Liver (tissue), 8 donors: ENCODE measurements at regions not wholly inside any gene's neighbourhood (a gene's known extent, or its start where the extent isn't known, plus 50 kb on each side); places are given as distances from the start of the nearest gene placed in this dataset.

ENCODE experiments used
- DNase-seq: peaks from one replicate; pipeline ENCODE4 v3.0.0-alpha.2; 2017; ENCODE audit warnings: low spot score
- H3K27ac ChIP-seq, 2 donors: one replicate each; pipeline ENCODE4 v1.7.0; 2013; ENCODE audit warnings: inconsistent platforms in 2 of 2, low read length in 2 of 2, control low read depth in 1 of 2, low read depth in 1 of 2, mild to moderate bottlenecking in 1 of 2
- H3K27me3 ChIP-seq, 4 donors: one replicate each; pipeline versions ENCODE4 v1.6.1 to v1.7.0; 2013; ENCODE audit warnings: low read length in 3 of 4, inconsistent platforms in 1 of 4, mild to moderate bottlenecking in 1 of 4, moderate library complexity in 1 of 4; ENCODE audit not compliant: control insufficient read depth in 4 of 4, insufficient read depth in 4 of 4
- H3K36me3 ChIP-seq, 4 donors: one replicate each; pipeline versions ENCODE4 v1.6.1 to v1.7.0; 2013; ENCODE audit warnings: low read length in 3 of 4, mild to moderate bottlenecking in 3 of 4, low read depth in 1 of 4, moderate library complexity in 1 of 4; ENCODE audit not compliant: control insufficient read depth in 4 of 4, insufficient read depth in 3 of 4
- H3K4me1 ChIP-seq, 4 donors: one replicate each; pipeline versions ENCODE4 v1.6.1 to v1.7.0; 2013; ENCODE audit warnings: low read length in 3 of 4, mild to moderate bottlenecking in 3 of 4, moderate library complexity in 1 of 4; ENCODE audit not compliant: control insufficient read depth in 4 of 4, insufficient read depth in 4 of 4
- H3K4me3 ChIP-seq, 3 donors: one replicate each; pipeline versions ENCODE4 v1.6.1 to v1.7.0; 2013; ENCODE audit warnings: low read length in 3 of 3, control low read depth in 1 of 3, low read depth in 1 of 3, mild to moderate bottlenecking in 1 of 3
- H3K9ac ChIP-seq, 2 donors: one replicate each; pipeline ENCODE4 v1.7.0; 2013; ENCODE audit warnings: low read length in 2 of 2, mild to moderate bottlenecking in 2 of 2, moderate library complexity in 2 of 2, control low read depth in 1 of 2, low read depth in 1 of 2
- H3K9me3 ChIP-seq, 4 donors: one replicate each; pipeline versions ENCODE4 v1.6.1 to v1.7.0; 2013; ENCODE audit warnings: low read length in 3 of 4; ENCODE audit not compliant: control insufficient read depth in 4 of 4
- EGR1 ChIP-seq, 2 donors: IDR thresholded peaks; 2 replicates each; pipeline ENCODE4 v1.6.1; 2016 to 2018; ENCODE audit warnings: antibody characterized with exemption in 2 of 2, low read depth in 2 of 2
- FOXA2 ChIP-seq: IDR thresholded peaks from 2 replicates; pipeline ENCODE4 v1.6.1; 2016; ENCODE audit warnings: antibody characterized with exemption
- HNF4G ChIP-seq: IDR thresholded peaks from 2 replicates; pipeline ENCODE4 v1.6.1; 2016; ENCODE audit warnings: antibody characterized with exemption
- JUND ChIP-seq, 2 donors: IDR thresholded peaks; 2 replicates each; pipeline ENCODE4 v1.6.1; 2016; ENCODE audit warnings: antibody characterized with exemption in 2 of 2
- NR2F2 ChIP-seq: IDR thresholded peaks from 2 replicates; pipeline ENCODE4 v1.6.1; 2016; ENCODE audit warnings: antibody characterized with exemption
- RAD21 ChIP-seq, 2 donors: IDR thresholded peaks; 2 replicates each; pipeline ENCODE4 v1.6.1; 2016; ENCODE audit warnings: antibody characterized with exemption in 2 of 2, mild to moderate bottlenecking in 2 of 2
- REST ChIP-seq: IDR thresholded peaks from 2 replicates; pipeline ENCODE4 v1.6.1; 2016; ENCODE audit warnings: antibody characterized with exemption, mild to moderate bottlenecking
- TAF1 ChIP-seq: conservative IDR thresholded peaks from 2 replicates; pipeline ENCODE4 v1.6.1; 2016; ENCODE audit warnings: antibody characterized with exemption, mild to moderate bottlenecking
- ZBTB33 ChIP-seq: IDR thresholded peaks from 2 replicates; pipeline ENCODE4 v1.6.1; 2016; ENCODE audit warnings: antibody characterized with exemption
- WGBS: extraction: QIAGEN DNeasy Blood & Tissue Kit; methylation state at CpG from one replicate; pipeline ENCODE4 v1.1.7; 2013; 5-methylcytosine and 5-hydroxymethylcytosine counted together
- TF ChIP-seq, protein P1 (sequence below): fragments of 150-350 bp; IDR thresholded peaks from 2 replicates; pipeline ENCODE4 v1.5.1; 2017; ENCODE audit warnings: improper control_type of control experiment, low read depth, low read length; ENCODE audit not compliant: missing input control
- donor health status: healthy.
- donor health status: healthy.
- donor health status: healthy.
- donor health status: healthy.
- donor health status: healthy.

DNA sequence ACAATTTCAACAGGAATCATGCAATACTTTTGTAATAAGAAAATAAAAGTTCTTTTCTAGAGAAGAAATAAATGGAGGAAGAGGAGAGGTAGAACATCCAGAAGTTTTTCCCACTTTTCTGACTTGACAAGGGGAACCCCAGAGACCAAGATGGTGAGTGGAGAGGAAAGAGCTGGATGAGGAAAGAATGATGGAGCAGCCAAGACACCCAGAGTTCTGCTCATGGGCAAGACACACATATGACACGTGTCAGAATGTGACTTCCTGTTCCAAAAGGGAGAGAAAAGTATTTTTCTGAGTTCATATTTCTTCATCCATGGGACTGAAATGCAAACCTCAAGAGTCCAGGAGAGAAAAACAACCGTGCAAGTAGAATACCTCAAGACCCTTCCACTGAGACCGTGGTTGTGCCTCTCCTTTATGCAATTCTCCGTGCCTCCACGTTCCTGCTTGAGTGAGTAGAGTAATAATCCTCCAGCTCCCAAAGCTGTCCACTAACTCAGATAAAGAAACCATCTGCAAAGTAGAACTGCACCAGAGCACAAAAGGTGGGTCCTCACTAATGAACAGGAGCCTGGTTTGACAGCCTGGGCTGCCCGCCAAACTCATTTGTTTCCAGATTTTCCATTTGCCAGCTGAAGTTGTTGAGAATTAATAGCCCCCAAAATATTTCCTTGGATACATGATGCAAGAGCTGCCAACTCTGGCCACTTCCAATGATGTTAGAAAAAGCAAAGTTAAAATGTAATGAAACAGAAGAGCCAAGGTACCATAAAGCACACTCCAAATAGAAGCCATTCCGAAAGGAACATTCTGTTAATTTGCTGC, 272.6 kb upstream of the IGF1R start:
- no peak overlapping the region for H3K4me3 ChIP-seq
- no peak for DNase-seq
- peaks cover 0 to 13% (median 3%) of the 10 kb centered on the region in 4 donors for H3K9me3 ChIP-seq
- no peak overlapping the region for H3K27ac ChIP-seq
- no peaks in the 10 kb centered on the region for H3K36me3 ChIP-seq
- WGBS, result 81% methylated on average over 7 of the region's 7 CpGs
- no peak for TF ChIP-seq NR2F2
- no peaks in the 10 kb centered on the region for H3K4me1 ChIP-seq
- no peak overlapping the region for H3K9ac ChIP-seq
- peaks cover 0 to 4% (median 2%) of the 10 kb centered on the region in 4 donors for H3K27me3 ChIP-seq

- Histone ChIP-seq H3K9me3 (peaks cover 0 to 13% (median 3%) of the 10 kb centered on the region in 4 donors), H3K4me1 (no peaks in the 10 kb centered on the region), H3K9ac (no peak overlapping the region), H3K4me3 (no peak overlapping the region), H3K36me3 (no peaks in the 10 kb centered on the region), H3K27me3 (peaks cover 0 to 7% (median 0%) of the 10 kb centered on the region in 4 donors), H3K27ac (no peak overlapping the region)
- no peak for DNase-seq
- TF ChIP-seq, protein P1, sequence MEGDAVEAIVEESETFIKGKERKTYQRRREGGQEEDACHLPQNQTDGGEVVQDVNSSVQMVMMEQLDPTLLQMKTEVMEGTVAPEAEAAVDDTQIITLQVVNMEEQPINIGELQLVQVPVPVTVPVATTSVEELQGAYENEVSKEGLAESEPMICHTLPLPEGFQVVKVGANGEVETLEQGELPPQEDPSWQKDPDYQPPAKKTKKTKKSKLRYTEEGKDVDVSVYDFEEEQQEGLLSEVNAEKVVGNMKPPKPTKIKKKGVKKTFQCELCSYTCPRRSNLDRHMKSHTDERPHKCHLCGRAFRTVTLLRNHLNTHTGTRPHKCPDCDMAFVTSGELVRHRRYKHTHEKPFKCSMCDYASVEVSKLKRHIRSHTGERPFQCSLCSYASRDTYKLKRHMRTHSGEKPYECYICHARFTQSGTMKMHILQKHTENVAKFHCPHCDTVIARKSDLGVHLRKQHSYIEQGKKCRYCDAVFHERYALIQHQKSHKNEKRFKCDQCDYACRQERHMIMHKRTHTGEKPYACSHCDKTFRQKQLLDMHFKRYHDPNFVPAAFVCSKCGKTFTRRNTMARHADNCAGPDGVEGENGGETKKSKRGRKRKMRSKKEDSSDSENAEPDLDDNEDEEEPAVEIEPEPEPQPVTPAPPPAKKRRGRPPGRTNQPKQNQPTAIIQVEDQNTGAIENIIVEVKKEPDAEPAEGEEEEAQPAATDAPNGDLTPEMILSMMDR, result no peak
- TF ChIP-seq FOXA2 (no peak), HNF4G (no peak), REST (no peak), EGR1 (IDR thresholded peaks at IDR 0.05; ENCODE audit: low read depth in 2 of 2) (no peak), RAD21 (IDR thresholded peaks at IDR 0.05) (no peak), TAF1 (no peak)
- WGBS, result 29% methylated on average over 3 of the region's 3 CpGs
These were observed 267.6 kb upstream of the IGF1R start for GRCh38 chr15:98380721-98381120.

- H3K36me3 ChIP-seq, result no peaks in the 10 kb centered on the region
- WGBS, result 81% methylated on average over 2 of the region's 2 CpGs
- peaks cover 0 to 13% (median 3%) of the 10 kb centered on the region in 4 donors for H3K9me3 ChIP-seq
- H3K27ac ChIP-seq, result no peak overlapping the region
- H3K4me1 ChIP-seq, result no peaks in the 10 kb centered on the region
- H3K27me3 ChIP-seq, result peaks cover 0 to 13% (median 0%) of the 10 kb centered on the region in 4 donors
- no peak overlapping the region for H3K9ac ChIP-seq
- no peak overlapping the region for H3K4me3 ChIP-seq
- TF ChIP-seq REST (no peak), FOXA2 (no peak), JUND (IDR thresholded peaks at IDR 0.05) (no peak), ZBTB33 (no peak)
- no peak for DNase-seq
These were observed 266.9 kb upstream of the IGF1R start for GRCh38 chr15:98381446-98381845.
